Suprapubic skin (tissue), 4 donors: ENCODE measurements at regions not wholly inside any gene's neighbourhood (a gene's known extent, or its start where the extent isn't known, plus 50 kb on each side); places are given as distances from the start of the nearest gene placed in this dataset.

Source experiments
- CTCF ChIP-seq, 2 donors: fragments of 200-600 bp in 1 of 2; fragments of 450-650 bp in 1 of 2; sonication (generic) in 1 of 2; IDR thresholded peaks; one replicate each; pipeline ENCODE4 v1.5.1; 2016 to 2019; ENCODE audit warnings: antibody characterized with exemption in 2 of 2, mild to moderate bottlenecking in 1 of 2, moderate library complexity in 1 of 2
- EP300 ChIP-seq: sonication (generic); formaldehyde crosslinking; IDR thresholded peaks from one replicate; pipeline ENCODE4 v1.6.1; 2017; ENCODE audit warnings: antibody characterized with exemption
- POLR2A ChIP-seq, 2 donors: fragments of 450-650 bp; IDR thresholded peaks; one replicate each; pipeline ENCODE4 v1.6.1; 2017; ENCODE audit warnings: antibody characterized with exemption in 2 of 2, mild to moderate bottlenecking in 2 of 2, moderate library complexity in 2 of 2
- POLR2AphosphoS5 ChIP-seq, 3 donors: sonication (generic); formaldehyde crosslinking; IDR thresholded peaks; one replicate each; pipeline ENCODE4 v1.6.1; 2017; ENCODE audit warnings: antibody characterized with exemption in 3 of 3

- no peak for TF ChIP-seq CTCF (IDR thresholded peaks at IDR 0.05)
- TF ChIP-seq EP300, result no peak
- TF ChIP-seq POLR2AphosphoS5 (IDR thresholded peaks at IDR 0.05), result no peak
- TF ChIP-seq POLR2A (IDR thresholded peaks at IDR 0.05), result no peak
Observed at GRCh38 chr15:99502661-99503060, 63.1 kb upstream of the MEF2A start.
